HG02981 (cell line): ENCODE measurements at regions not wholly inside any gene's neighbourhood (a gene's known extent, or its start where the extent isn't known, plus 50 kb on each side); places are given as distances from the start of the nearest gene placed in this dataset.

ENCODE experiments used
- ATAC-seq: cut with Tn5 transposase; IDR thresholded peaks from one replicate; pipeline ENCODE4 v1.9.1; 2021; ENCODE audit warnings: mild to moderate bottlenecking, moderate library complexity; ENCODE audit not compliant: unreplicated experiment

GRCh38 chr10:117669122-117669521, 126.6 kb downstream of the EMX2 start:
- no peak for ATAC-seq

- ATAC-seq = no peak
Observed at GRCh38 chr10:117670116-117670904, 127.8 kb downstream of the EMX2 start.

DNA sequence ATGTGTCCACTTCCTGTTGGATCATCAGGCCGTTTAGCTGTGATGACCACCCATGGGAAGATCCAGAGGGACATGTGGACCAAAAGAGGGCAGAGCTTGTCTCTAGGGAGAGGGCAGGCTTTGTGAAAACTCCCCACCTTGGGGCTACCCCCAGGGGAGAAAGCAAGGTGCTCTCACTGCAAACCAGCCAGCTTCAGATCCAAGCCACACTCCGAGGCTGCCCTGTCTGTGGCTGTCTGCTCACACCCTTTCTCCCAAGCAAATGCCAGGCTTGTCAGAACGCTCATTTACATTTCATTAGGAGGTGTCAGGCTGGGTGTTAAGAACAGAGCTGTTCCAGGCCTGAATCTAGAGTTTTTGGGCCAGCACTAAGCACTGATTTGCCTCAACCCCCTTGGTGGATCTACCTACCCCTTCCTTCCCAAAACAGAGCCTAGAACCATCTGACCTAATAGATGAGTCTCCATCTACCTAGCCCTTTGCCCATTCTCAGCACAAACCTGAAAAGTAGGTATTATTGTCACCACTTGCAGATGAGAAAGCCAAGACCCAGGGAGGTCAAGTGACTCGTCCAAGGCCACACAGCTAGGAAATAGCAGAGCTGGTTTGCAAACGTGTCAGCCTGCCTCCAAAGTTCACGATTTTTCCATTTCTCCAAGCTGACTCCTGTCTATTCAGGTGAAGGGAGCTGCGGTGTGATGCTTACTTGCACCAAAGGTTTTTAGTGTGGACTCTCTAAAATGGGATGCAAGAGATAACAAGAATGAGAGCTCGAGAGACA, 130.9 kb downstream of the EMX2 start:
- no peak for ATAC-seq

DNA sequence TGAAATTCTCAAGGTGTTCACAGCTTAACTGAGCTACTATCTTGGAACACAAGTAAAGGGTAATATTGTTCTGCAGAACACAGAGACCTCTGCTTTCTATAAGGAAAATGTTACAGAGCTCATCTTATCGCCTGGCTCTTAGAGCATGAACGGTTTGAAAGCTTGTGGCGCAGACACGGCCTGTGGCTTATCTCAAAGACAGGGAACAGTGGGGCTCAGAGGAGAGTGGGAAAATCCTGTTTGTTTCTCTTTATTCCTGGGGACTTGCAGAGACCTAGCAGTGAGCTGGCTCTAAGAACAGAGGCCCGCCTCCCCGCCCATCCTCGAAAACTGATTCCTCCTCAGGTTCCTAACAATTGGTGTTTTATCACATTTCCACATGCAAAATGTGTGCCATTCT, 131.7 kb downstream of the EMX2 start:
- ATAC-seq = no peak

- no peak for ATAC-seq
Observed at GRCh38 chr10:117674646-117675045, 132.1 kb downstream of the EMX2 start.

GRCh38 chr10:117675514-117676055, 133.0 kb downstream of the EMX2 start:
- ATAC-seq = no peak

DNA sequence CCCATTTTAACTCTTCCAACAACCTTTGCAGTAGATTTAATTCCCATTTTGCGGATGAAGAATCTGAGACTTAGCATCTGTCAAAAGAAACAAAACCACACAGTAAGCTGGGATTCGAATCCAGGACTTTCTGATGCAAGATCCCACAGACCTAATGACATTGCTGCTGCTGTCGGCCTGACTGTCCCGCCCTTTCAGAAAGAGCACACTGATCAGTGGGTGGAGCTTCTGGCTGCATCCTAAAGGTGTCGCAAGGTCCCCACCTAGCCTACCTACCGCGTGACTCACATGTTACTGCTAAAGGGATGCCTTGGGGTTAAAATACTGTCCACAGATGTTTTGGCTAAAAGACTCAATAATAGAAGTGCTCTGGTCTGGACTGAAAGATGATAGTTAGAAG, 134.7 kb downstream of the EMX2 start:
- ATAC-seq = no peak

GRCh38 chr10:117677890-117678500, 135.4 kb downstream of the EMX2 start:
- ATAC-seq = no peak

DNA sequence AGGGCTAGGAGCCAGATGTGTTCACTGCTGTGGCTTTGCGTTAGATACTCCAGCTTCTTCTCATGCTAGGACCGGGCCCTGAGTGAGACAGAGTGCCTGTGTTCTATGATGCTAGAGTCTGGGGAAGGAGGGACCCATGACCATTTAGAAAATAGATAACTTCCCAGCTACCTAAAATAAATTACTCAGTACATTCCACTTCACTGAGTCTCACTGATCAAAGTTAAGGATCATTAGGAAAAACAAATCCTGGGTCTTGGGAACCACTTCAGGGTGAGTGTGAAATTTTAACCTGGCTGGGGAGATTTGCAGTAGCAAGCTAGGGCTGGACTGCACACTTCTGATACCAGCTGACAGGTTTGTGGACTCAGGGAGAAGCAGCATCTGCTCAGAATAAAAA, 138.1 kb downstream of the EMX2 start:
- ATAC-seq = no peak

GRCh38 chr10:117681104-117681503, 138.6 kb downstream of the EMX2 start:
- ATAC-seq = no peak

DNA sequence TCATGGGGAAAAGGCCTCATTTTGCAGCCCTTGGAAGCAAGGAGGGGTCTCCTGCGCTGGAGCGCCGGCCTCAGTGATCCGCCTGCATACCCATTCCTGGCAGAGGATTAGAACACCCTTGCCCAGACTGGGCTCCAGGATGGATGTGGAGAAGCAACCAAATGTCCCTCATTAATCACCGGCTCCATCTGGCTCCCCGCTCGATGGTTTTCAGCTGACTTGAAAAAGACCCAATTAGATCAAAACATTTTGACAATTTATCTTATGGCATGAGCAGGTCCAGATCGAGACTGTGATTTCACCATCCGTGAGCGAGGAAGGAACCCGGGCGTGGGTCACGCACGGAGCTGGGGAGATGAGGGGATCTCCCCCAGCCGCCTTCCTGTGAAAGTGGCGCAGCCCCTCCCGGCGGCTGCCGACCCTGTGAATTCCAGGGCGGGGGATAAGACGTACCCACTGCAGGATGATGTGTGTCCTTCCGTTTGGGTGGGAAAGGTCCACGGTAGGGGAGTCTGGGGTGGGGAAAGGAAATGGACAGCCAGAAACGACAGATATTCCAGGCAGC, 141.6 kb downstream of the EMX2 start:
- no peak for ATAC-seq

DNA sequence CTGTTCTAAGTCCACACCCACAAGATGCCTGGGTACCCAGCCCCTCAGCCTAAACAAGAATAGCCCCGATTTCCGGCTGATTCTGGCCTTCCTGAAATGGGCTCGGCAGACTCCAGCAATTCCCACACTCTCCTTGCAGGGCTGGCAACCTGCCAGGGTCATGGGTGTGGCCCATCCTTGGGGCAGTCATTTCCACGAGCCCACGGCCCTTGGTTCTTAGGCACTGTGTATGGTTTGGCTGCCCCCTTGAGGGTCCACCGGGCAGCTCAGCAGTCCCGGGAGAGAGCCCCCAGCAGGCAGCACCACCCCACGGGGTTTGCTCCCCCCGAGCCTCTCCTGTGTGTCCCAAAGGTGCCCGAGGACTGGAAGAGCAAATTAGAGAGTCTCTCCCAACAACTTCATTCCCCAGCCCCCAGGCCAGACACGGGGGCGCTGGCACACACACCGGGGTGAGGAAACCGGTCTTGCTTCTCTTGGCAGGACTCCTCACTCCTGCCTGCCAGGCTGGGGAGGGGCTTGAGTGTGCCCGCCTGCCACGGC, 142.2 kb downstream of the EMX2 start:
- no peak for ATAC-seq

GRCh38 chr10:117685431-117685830, 142.9 kb downstream of the EMX2 start:
- ATAC-seq = no peak

DNA sequence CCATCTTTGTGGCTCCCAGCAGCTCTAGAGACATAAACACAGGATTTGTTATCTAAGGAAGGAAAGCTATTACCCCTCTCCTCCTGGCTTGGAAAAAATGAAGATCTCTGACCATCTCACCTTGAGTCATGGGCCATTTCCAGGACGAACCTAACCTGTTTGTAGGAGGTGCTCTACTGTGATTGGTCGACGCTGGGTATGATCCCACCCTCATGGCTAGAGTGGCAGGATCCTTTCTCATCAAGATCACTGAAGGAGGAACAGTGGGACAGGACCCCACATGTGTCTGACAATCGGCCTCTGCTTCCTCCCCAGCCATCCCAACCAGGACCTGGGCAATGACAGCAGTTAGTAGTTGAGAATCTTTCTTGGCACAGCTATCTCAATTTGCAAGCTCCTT, 144.1 kb downstream of the EMX2 start:
- no peak for ATAC-seq

GRCh38 chr10:117688358-117688757, 145.8 kb downstream of the EMX2 start:
- ATAC-seq = no peak

DNA sequence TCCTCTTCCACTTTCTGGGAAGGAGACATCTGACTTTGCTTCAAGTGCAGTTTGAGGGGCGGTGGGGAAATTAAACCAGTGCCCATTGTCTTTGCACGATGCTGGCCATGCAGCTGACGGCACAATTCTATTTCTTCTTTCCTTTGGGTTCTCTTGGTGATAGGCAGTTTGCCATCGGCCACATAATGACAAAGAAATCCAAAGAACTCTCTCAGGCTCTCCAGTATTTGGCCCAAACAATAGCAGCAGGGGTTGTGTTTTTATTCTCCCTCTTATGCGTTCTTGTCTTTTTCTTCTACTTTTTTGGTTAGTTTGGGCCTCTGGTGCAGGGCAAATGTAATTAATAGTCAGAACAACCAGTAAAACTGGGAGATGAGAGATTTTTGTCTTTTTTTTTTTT, 147.0 kb downstream of the EMX2 start:
- no peak for ATAC-seq

DNA sequence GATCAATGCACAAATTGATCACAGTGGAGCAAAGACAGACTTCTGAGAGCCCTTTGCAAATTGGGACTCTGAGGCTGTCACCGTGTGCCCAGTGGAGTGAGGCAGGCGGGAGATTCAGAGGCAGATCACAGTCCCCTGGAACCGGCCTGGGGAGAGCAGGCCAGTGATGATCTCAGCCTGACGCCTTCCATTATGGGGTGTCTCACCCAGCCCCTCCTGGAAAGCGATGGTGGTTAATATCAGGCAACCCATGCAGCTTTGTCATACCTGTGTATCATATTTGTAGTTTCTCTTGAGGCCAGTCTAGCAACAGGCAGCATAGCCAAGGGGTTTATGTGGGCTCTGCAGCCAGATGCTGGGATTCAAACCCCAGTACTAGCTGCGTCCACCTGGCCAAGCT, 147.8 kb downstream of the EMX2 start:
- ATAC-seq = no peak

DNA sequence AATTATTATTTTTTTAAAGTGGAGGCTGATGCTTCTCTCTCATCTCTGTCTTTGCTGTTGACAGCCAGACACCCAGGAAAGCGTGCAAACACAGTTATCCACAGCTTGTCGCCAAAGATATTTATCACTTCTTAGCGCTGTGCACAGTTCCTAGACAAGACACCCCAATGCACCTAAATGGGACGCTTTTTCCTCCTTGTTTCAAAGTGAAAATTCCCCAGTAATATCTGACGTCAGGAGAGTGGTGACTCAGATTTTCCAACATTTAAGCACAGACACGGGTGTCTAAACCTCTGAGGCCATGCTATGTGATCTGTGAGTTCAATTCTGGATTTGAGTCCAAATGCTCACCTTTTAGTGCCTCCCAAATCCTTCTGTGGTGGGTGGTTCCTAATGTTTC, 151.6 kb downstream of the EMX2 start:
- no peak for ATAC-seq

GRCh38 chr10:117697402-117697801, 154.9 kb downstream of the EMX2 start:
- no peak for ATAC-seq

GRCh38 chr10:117698809-117699208, 156.3 kb downstream of the EMX2 start:
- no peak for ATAC-seq

- no peak for ATAC-seq
Observed at GRCh38 chr10:117699436-117700075, 157.0 kb downstream of the EMX2 start.
